PC-3 (cell line): ENCODE measurements at regions not wholly inside any gene's neighbourhood (a gene's known extent, or its start where the extent isn't known, plus 50 kb on each side); places are given as distances from the start of the nearest gene placed in this dataset.

Experiments used
- ATAC-seq: fragments of 200-7000 bp; cut with Tn5 transposase; 2 replicates; pipeline ENCODE4 v1.9.1; 2020; ENCODE audit warnings: mild to moderate bottlenecking, moderate library complexity
- BruUV-seq: library from RNA; stranded (reverse); fragments of 400-500 nt; replicated peaks from 2 replicates; lab custom pipeline; 2021; lab: Mats Ljungman, UMichigan
- CTCF ChIA-PET: fragments of 300-600 bp; sonication (Branson Sonifier 250); formaldehyde crosslinking; loops from one replicate; lab custom pipeline; 2022; ENCODE audit warnings: antibody characterized with exemption; lab: Charles Lee
- POLR2A ChIA-PET: fragments of 300-600 bp; sonication (Branson Sonifier 250); formaldehyde crosslinking; loops from one replicate; lab custom pipeline; 2022; ENCODE audit warnings: antibody characterized with exemption; ENCODE audit not compliant: unreplicated experiment; lab: Charles Lee
- DNase-seq: peaks from one replicate; pipeline ENCODE4 v3.0.0-alpha.2; 2015
- H2AFZ ChIP-seq: fragments of 300-600 bp; sonication (generic); 2 replicates; pipeline ENCODE4 v1.6.0; 2016; ENCODE audit warnings: antibody characterized with exemption, low read length
- H3F3A ChIP-seq: fragments of 300-600 bp; sonication (generic); one replicate; pipeline ENCODE4 v1.6.0; 2017; ENCODE audit warnings: antibody characterized with exemption, low read length, control low read depth, mild to moderate bottlenecking; ENCODE audit not compliant: unreplicated experiment
- H3K27ac ChIP-seq: fragments of 300-600 bp; sonication (generic); 2 replicates; pipeline ENCODE4 v1.5.1; 2016; ENCODE audit warnings: mild to moderate bottlenecking, low read length
- H3K27me3 ChIP-seq: fragments of 300-600 bp; sonication (generic); 2 replicates; pipeline ENCODE4 v1.6.1; 2016; ENCODE audit warnings: low read length, mixed read lengths
- H3K36me3 ChIP-seq: fragments of 300-600 bp; sonication (generic); 2 replicates; pipeline ENCODE4 v1.6.1; 2016; ENCODE audit warnings: low read depth, mixed run types, low read length, mixed read lengths
- H3K4me1 ChIP-seq: fragments of 300-600 bp; sonication (generic); 2 replicates; pipeline ENCODE4 v1.5.1; 2016; ENCODE audit warnings: low read length; ENCODE audit not compliant: insufficient read depth
- H3K4me2 ChIP-seq: fragments of 300-600 bp; sonication (generic); 2 replicates; pipeline ENCODE4 v1.6.0; 2016; ENCODE audit warnings: low read length
- H3K4me3 ChIP-seq: fragments of 300-600 bp; sonication (generic); 2 replicates; pipeline ENCODE4 v1.5.1; 2016; ENCODE audit warnings: mild to moderate bottlenecking, low read length, mixed read lengths
- H3K79me2 ChIP-seq: fragments of 300-600 bp; sonication (generic); 2 replicates; pipeline ENCODE4 v1.6.1; 2017; ENCODE audit warnings: low read length, mixed read lengths
- H3K9ac ChIP-seq: fragments of 300-600 bp; sonication (generic); 2 replicates; pipeline ENCODE4 v1.6.0; 2016; ENCODE audit warnings: mild to moderate bottlenecking, low read length
- H3K9me2 ChIP-seq: fragments of 300-600 bp; sonication (generic); replicated peaks from 2 replicates; pipeline ENCODE4 v1.6.1; 2016; ENCODE audit warnings: mixed run types, low read length, mixed read lengths
- H3K9me3 ChIP-seq: fragments of 300-600 bp; sonication (generic); 2 replicates; pipeline ENCODE4 v1.6.1; 2016; ENCODE audit warnings: low read length, mixed read lengths
- H4K20me1 ChIP-seq: fragments of 300-600 bp; sonication (generic); 2 replicates; pipeline ENCODE4 v1.6.1; 2016; ENCODE audit warnings: low read length, mixed read lengths
- CTCF ChIP-seq: fragments of 300-600 bp; sonication (generic); conservative IDR thresholded peaks from 2 replicates; pipeline ENCODE4 v1.5.1; 2017; ENCODE audit warnings: antibody characterized with exemption, low read depth, mild to moderate bottlenecking, low read length
- EZH2 ChIP-seq: fragments of 300-600 bp; sonication (generic); IDR thresholded peaks from one replicate; pipeline ENCODE4 v1.6.1; 2017; ENCODE audit warnings: antibody characterized with exemption, mild to moderate bottlenecking, low read length; ENCODE audit not compliant: unreplicated experiment
- EZH2phosphoT487 ChIP-seq: fragments of 300-600 bp; sonication (generic); IDR thresholded peaks from 2 replicates; pipeline ENCODE4 v1.6.1; 2018; ENCODE audit warnings: mild to moderate bottlenecking, antibody characterized with exemption, low read length, borderline replicate concordance
- intact Hi-C: fragments of 100-400 bp; cut with micrococcal nuclease; formaldehyde crosslinking; loops from 2 replicates; pipeline ENCODE4 v1.9.0; 2023

GRCh38 chr9:126032135-126032534 is 285.0 kb downstream of the PBX3 start:
- intact Hi-C loops: no loop called here
- BruUV-seq: no TSS peak
- Histone ChIP-seq H3F3A (no peaks in the 10 kb centered on the region), H3K27me3 (no peaks in the 10 kb centered on the region), H2AFZ (no peak overlapping the region), H3K4me1 (no peaks in the 10 kb centered on the region), H3K9ac (no peak overlapping the region), H3K36me3 (no peaks in the 10 kb centered on the region), H3K79me2 (no peaks in the 10 kb centered on the region), H3K27ac (no peak overlapping the region), H3K9me3 (no peaks in the 10 kb centered on the region), H3K4me3 (no peak overlapping the region), H4K20me1 (no peaks in the 10 kb centered on the region), H3K9me2 (no peaks in the 10 kb centered on the region), H3K4me2 (no peak overlapping the region)
- POLR2A ChIA-PET: no interaction called here
- no peak for DNase-seq
- TF ChIP-seq CTCF: no peak
- no peak for TF ChIP-seq EZH2
- no peak for TF ChIP-seq EZH2phosphoT487
- CTCF ChIA-PET: no interaction called here
- ATAC-seq: no peak

DNA sequence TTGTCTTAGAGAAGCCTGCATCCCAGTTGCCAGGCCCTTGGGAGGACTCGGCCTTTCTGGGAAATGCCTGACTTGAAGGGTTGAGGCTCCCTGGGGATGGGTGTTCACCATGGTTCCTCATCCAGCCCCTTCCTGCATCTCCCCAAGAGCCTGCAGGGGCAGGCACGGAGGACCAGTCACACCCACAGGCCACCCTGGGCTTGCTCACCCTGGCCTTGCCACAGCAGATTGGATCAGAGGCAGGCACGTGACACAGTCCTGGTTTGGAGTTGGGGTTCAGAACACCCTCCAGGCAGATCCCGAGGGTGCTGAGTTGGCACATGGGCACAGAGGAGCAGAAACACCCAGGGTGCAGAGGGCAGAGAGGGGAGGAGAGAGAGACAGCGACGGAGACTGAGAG is 286.1 kb downstream of the PBX3 start:
- no peaks in the 10 kb centered on the region for H3K36me3 ChIP-seq
- H3K9me2 ChIP-seq: no peaks in the 10 kb centered on the region
- H3K9ac ChIP-seq: no peak overlapping the region
- intact Hi-C loops: no loop called here
- H4K20me1 ChIP-seq: no peaks in the 10 kb centered on the region
- no peaks in the 10 kb centered on the region for H3F3A ChIP-seq
- H3K9me3 ChIP-seq: no peaks in the 10 kb centered on the region
- CTCF ChIA-PET: no interaction called here
- no peak overlapping the region for H2AFZ ChIP-seq
- no peak overlapping the region for H3K27ac ChIP-seq
- POLR2A ChIA-PET: no interaction called here
- H3K4me1 ChIP-seq: no peaks in the 10 kb centered on the region
- no peaks in the 10 kb centered on the region for H3K27me3 ChIP-seq
- no peak overlapping the region for H3K4me3 ChIP-seq
- no peak for ATAC-seq
- TF ChIP-seq EZH2phosphoT487 (no peak), EZH2 (no peak), CTCF (no peak)
- BruUV-seq: no TSS peak
- H3K79me2 ChIP-seq: no peaks in the 10 kb centered on the region
- no peak for DNase-seq
- no peak overlapping the region for H3K4me2 ChIP-seq

- ChIA-PET POLR2A (no interaction called here), CTCF (no interaction called here)
- no peaks in the 10 kb centered on the region for H3K9me3 ChIP-seq
Measured at GRCh38 chr9:126033956-126034355, 286.8 kb downstream of the PBX3 start.

More at GRCh38 chr9:126033956-126034355, 286.8 kb downstream of the PBX3 start:
- Histone ChIP-seq H3K27ac (no peak overlapping the region), H3K9ac (no peak overlapping the region), H3K27me3 (no peaks in the 10 kb centered on the region), H3K79me2 (no peaks in the 10 kb centered on the region), H3K4me1 (no peaks in the 10 kb centered on the region), H3K4me3 (no peak overlapping the region), H2AFZ (no peak overlapping the region), H3F3A (no peaks in the 10 kb centered on the region), H3K36me3 (no peaks in the 10 kb centered on the region), H3K4me2 (no peak overlapping the region), H4K20me1 (no peaks in the 10 kb centered on the region), H3K9me2 (no peaks in the 10 kb centered on the region)
- BruUV-seq: no TSS peak
- ATAC-seq (no peak), DNase-seq (no peak)
- intact Hi-C loops: no loop called here
- TF ChIP-seq EZH2 (no peak), EZH2phosphoT487 (no peak), CTCF (no peak)
